Osteocyte (in vitro differentiated cells): ENCODE measurements at regions not wholly inside any gene's neighbourhood (a gene's known extent, or its start where the extent isn't known, plus 50 kb on each side); places are given as distances from the start of the nearest gene placed in this dataset.

ENCODE experiments used
- DNase-seq: peaks from one replicate; pipeline ENCODE4 v3.0.0; 2021; ENCODE audit warnings: mixed read lengths; ENCODE audit not compliant: unreplicated experiment; ENCODE audit errors: extremely low spot score
- H3K27ac Mint-ChIP-seq: one replicate; pipeline ENCODE4 v1.8.0; 2021; ENCODE audit warnings: mild to moderate bottlenecking, mixed read lengths; ENCODE audit not compliant: unreplicated experiment
- H3K27me3 Mint-ChIP-seq: one replicate; pipeline ENCODE4 v1.8.0; 2021; ENCODE audit warnings: mixed read lengths; ENCODE audit not compliant: unreplicated experiment
- H3K36me3 Mint-ChIP-seq: one replicate; pipeline ENCODE4 v1.8.0; 2021; ENCODE audit warnings: mixed read lengths; ENCODE audit not compliant: unreplicated experiment
- H3K4me1 Mint-ChIP-seq: one replicate; pipeline ENCODE4 v1.8.0; 2021; ENCODE audit warnings: mixed read lengths; ENCODE audit not compliant: unreplicated experiment
- H3K4me3 Mint-ChIP-seq: one replicate; pipeline ENCODE4 v1.8.0; 2021; ENCODE audit warnings: mild to moderate bottlenecking, moderate library complexity, mixed read lengths; ENCODE audit not compliant: unreplicated experiment
- H3K9me3 Mint-ChIP-seq: one replicate; pipeline ENCODE4 v1.8.0; 2021; ENCODE audit warnings: mixed read lengths; ENCODE audit not compliant: unreplicated experiment
- CTCF ChIP-seq: fragments of 200-600 bp; sonication (generic); IDR thresholded peaks from 2 replicates; pipeline ENCODE4 v1.5.0; 2021; ENCODE audit warnings: antibody characterized with exemption, mild to moderate bottlenecking, moderate library complexity

- no peak for TF ChIP-seq CTCF
- no peak overlapping the region for H3K4me3 Mint-ChIP-seq
- H3K9me3 Mint-ChIP-seq = no peaks in the 10 kb centered on the region
- no peaks in the 10 kb centered on the region for H3K4me1 Mint-ChIP-seq
- H3K27me3 Mint-ChIP-seq = no peaks in the 10 kb centered on the region
- no peak overlapping the region for H3K27ac Mint-ChIP-seq
- DNase-seq = no peak
- no peaks in the 10 kb centered on the region for H3K36me3 Mint-ChIP-seq
These were observed 50.7 kb upstream of the TNFRSF21 start for GRCh38 chr6:47360388-47360787.

- H3K4me1 Mint-ChIP-seq = peaks cover 6% of the 10 kb centered on the region
- H3K36me3 Mint-ChIP-seq = no peaks in the 10 kb centered on the region
- no peak for TF ChIP-seq CTCF
- no peaks in the 10 kb centered on the region for H3K9me3 Mint-ChIP-seq
- no peaks in the 10 kb centered on the region for H3K27me3 Mint-ChIP-seq
- H3K4me3 Mint-ChIP-seq = no peak overlapping the region
- DNase-seq = no peak
- no peak overlapping the region for H3K27ac Mint-ChIP-seq
These were observed 53.3 kb upstream of the TNFRSF21 start for GRCh38 chr6:47362857-47363461.

DNA sequence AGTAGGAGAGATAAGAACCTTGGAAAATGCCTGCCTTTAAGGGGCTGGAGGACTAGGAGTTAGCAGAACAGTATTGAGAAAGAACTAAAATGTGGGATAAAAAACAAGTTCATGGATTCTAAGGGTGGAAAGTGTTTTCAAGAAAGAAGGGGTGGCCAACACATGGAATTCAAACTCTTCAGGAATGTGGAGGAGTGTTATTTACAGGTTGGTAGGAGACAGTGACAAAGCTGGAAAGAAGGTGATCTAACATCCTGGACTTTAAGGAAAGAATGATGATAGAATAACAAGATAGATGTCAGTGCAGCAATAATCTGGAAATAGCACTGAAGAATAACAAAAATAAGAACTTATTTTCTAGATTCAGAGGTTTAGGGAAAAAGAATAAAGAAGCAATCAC is 54.0 kb upstream of the TNFRSF21 start:
- H3K4me3 Mint-ChIP-seq = no peak overlapping the region
- H3K27ac Mint-ChIP-seq = no peak overlapping the region
- no peaks in the 10 kb centered on the region for H3K27me3 Mint-ChIP-seq
- H3K4me1 Mint-ChIP-seq = peaks cover 6% of the 10 kb centered on the region
- no peaks in the 10 kb centered on the region for H3K36me3 Mint-ChIP-seq
- no peak for DNase-seq
- TF ChIP-seq CTCF = no peak
- no peaks in the 10 kb centered on the region for H3K9me3 Mint-ChIP-seq

GRCh38 chr6:47366335-47366890 is 56.7 kb upstream of the TNFRSF21 start:
- no peak overlapping the region for H3K4me3 Mint-ChIP-seq
- H3K9me3 Mint-ChIP-seq = no peaks in the 10 kb centered on the region
- no peak for DNase-seq
- H3K4me1 Mint-ChIP-seq = peaks cover 6% of the 10 kb centered on the region
- TF ChIP-seq CTCF = no peak
- no peaks in the 10 kb centered on the region for H3K27me3 Mint-ChIP-seq
- H3K27ac Mint-ChIP-seq = no peak overlapping the region
- H3K36me3 Mint-ChIP-seq = no peaks in the 10 kb centered on the region

DNA sequence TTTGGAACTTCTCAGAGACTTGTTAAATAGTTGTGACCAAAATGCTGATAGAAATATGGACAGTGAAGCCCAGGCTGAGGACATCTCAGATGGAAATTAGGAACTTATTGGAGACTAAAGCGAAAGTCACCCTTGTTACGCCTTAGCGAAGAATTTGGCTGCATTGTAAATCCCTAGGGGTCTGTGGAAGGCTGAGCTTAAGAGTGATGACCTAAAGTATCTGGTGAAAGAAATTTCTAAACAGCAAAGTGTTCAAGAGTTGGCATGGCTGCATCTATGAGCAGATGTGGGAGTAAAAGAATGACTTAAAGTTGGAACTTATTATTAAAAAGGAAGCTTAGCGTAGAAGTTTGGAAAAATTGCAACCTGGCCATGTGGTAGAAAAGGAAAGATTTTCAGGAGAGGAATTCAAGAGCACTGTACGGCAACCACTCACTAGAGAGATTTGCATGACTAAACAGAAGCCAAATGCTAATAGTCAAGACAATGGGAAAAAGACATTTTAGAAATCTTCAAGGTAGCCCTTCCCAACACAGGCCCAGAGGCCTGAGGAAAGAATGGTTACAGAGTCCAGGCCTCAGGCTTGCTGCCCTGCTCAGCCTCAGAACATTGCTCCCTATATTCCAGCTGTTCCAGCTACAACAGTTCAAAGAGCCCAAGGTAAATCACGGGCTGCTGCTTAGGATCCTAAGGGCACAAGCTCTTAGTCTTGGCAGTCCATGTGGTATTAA is 61.6 kb upstream of the TNFRSF21 start:
- Mint-ChIP-seq H3K27ac (no peak overlapping the region), H3K4me3 (no peak overlapping the region), H3K9me3 (no peaks in the 10 kb centered on the region), H3K36me3 (no peaks in the 10 kb centered on the region), H3K4me1 (peaks cover 4% of the 10 kb centered on the region), H3K27me3 (no peaks in the 10 kb centered on the region)
- no peak for DNase-seq
- no peak for TF ChIP-seq CTCF
